Chondrocyte (in vitro differentiated cells): ENCODE measurements at regions not wholly inside any gene's neighbourhood (a gene's known extent, or its start where the extent isn't known, plus 50 kb on each side); places are given as distances from the start of the nearest gene placed in this dataset.

Experiments used
- DNase-seq: peaks from one replicate; pipeline ENCODE4 v3.0.0; 2021; ENCODE audit warnings: mixed read lengths, low spot score
- H3K27ac Mint-ChIP-seq: one replicate; pipeline ENCODE4 v1.8.0; 2021; ENCODE audit warnings: mild to moderate bottlenecking, moderate library complexity, mixed read lengths; ENCODE audit not compliant: unreplicated experiment
- H3K27me3 Mint-ChIP-seq: 2 replicates; pipeline ENCODE4 v1.8.0; 2021; ENCODE audit warnings: low read depth, mixed read lengths
- H3K36me3 Mint-ChIP-seq: 2 replicates; pipeline ENCODE4 v1.8.0; 2021; ENCODE audit warnings: low read depth, mixed read lengths
- H3K4me1 Mint-ChIP-seq: 2 replicates; pipeline ENCODE4 v1.8.0; 2021; ENCODE audit warnings: low read depth, mild to moderate bottlenecking, mixed read lengths
- H3K4me3 Mint-ChIP-seq: one replicate; pipeline ENCODE4 v1.8.0; 2021; ENCODE audit warnings: mild to moderate bottlenecking, moderate library complexity, mixed read lengths; ENCODE audit not compliant: unreplicated experiment
- H3K9me3 Mint-ChIP-seq: 2 replicates; pipeline ENCODE4 v1.8.0; 2021; ENCODE audit warnings: low read depth, mixed read lengths
- TF ChIP-seq, protein P1 (sequence below): fragments of 200-600 bp; sonication (generic); IDR thresholded peaks from 2 replicates; pipeline ENCODE4 v1.5.0; 2021; ENCODE audit warnings: antibody characterized with exemption, mild to moderate bottlenecking, moderate library complexity

DNA sequence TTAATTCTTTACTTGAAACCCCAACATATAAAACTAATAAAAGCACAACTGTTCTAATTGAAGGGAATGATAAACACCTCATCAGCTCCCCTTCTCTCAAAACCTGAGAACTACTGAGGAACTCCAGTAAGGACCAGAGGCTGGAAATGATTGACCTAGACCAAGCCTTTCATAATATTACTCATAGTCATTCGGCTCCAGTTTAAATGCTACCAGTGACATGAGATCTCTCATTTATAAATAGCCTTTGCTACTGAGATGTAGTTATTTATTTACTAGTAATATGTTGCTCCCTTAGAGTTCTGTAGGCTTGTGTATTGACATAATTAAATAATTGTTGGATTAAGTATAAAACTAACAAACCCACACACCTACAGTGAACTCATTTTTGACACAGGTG is 209.8 kb upstream of the PRMT6 start:
- Mint-ChIP-seq H3K27me3 (peaks cover 1% of the 10 kb centered on the region), H3K4me3 (no peak overlapping the region), H3K4me1 (no peaks in the 10 kb centered on the region), H3K36me3 (no peaks in the 10 kb centered on the region), H3K27ac (no peak overlapping the region), H3K9me3 (peaks cover 2% of the 10 kb centered on the region)
- no peak for DNase-seq
- TF ChIP-seq, protein P1, sequence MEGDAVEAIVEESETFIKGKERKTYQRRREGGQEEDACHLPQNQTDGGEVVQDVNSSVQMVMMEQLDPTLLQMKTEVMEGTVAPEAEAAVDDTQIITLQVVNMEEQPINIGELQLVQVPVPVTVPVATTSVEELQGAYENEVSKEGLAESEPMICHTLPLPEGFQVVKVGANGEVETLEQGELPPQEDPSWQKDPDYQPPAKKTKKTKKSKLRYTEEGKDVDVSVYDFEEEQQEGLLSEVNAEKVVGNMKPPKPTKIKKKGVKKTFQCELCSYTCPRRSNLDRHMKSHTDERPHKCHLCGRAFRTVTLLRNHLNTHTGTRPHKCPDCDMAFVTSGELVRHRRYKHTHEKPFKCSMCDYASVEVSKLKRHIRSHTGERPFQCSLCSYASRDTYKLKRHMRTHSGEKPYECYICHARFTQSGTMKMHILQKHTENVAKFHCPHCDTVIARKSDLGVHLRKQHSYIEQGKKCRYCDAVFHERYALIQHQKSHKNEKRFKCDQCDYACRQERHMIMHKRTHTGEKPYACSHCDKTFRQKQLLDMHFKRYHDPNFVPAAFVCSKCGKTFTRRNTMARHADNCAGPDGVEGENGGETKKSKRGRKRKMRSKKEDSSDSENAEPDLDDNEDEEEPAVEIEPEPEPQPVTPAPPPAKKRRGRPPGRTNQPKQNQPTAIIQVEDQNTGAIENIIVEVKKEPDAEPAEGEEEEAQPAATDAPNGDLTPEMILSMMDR, result no peak

DNA sequence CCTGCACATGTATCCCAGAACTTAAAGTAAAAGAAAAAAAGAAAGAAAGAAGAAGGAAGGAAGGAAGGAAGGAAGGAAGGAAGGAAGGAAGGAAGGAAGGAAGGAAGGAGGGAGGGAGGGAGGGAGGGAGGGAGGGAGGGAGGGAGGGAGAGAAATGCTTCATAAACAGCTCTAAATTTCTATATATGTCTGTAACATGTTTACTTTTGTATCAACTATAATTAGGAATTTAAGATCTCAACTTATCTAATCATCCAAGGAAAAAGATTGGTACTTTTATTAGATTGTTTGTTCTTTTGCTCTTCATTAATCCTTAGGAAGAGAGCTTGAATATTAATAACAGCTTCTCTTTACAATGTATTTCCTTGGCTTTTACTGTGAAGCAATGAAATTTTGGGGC is 195.4 kb upstream of the PRMT6 start:
- no peaks in the 10 kb centered on the region for H3K4me1 Mint-ChIP-seq
- peaks cover 1% of the 10 kb centered on the region for H3K36me3 Mint-ChIP-seq
- no peak for DNase-seq
- no peak overlapping the region for H3K27ac Mint-ChIP-seq
- H3K27me3 Mint-ChIP-seq, result no peaks in the 10 kb centered on the region
- peaks cover 14% of the 10 kb centered on the region for H3K9me3 Mint-ChIP-seq
- TF ChIP-seq, protein P1, result no peak
- no peak overlapping the region for H3K4me3 Mint-ChIP-seq

DNA sequence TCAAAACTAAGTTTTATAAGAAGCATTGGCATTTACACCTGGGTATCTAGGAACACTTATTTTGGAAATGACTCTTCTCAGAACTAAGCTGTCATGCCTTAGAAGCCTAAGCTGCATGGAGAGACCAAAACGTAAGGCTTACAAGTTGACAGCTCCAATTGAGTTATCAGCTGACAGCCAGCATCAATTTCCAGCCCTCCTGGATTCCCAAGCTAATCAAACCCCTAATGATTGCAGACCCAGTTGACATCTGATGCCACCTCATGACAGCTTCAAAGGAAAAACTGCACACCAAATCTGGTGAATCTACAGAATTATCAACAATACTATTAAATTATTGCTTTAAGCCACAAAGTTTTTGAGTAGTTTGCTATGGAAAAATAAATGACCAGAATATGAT is 187.6 kb upstream of the PRMT6 start:
- no peaks in the 10 kb centered on the region for H3K4me1 Mint-ChIP-seq
- no peak overlapping the region for H3K4me3 Mint-ChIP-seq
- H3K9me3 Mint-ChIP-seq, result peaks cover 25% of the 10 kb centered on the region
- no peak overlapping the region for H3K27ac Mint-ChIP-seq
- TF ChIP-seq, protein P1, result no peak
- H3K27me3 Mint-ChIP-seq, result no peaks in the 10 kb centered on the region
- H3K36me3 Mint-ChIP-seq, result no peaks in the 10 kb centered on the region
- DNase-seq, result no peak

DNA sequence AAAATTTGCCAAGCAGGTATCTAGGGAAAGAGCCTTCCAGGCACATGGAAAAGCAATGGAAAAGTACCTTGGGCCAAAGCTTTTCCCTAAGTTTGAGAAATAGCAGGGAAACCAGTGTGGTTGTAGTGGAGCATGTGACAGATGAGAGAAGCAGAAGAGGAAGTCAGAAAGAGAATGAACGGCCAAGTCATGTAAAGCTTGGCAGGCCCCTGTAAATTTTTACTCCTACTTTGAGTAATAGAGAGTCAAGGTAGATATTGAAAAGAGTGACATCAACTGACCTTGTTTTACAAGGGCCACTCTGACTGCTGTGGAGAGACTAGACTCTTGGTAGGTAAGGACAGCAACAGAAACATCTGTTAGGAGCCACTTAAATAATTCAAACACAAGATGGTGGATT is 180.9 kb upstream of the PRMT6 start:
- Mint-ChIP-seq H3K4me1 (no peaks in the 10 kb centered on the region), H3K36me3 (no peaks in the 10 kb centered on the region), H3K27me3 (no peaks in the 10 kb centered on the region), H3K9me3 (peaks cover 15% of the 10 kb centered on the region), H3K4me3 (no peak overlapping the region), H3K27ac (no peak overlapping the region)
- TF ChIP-seq, protein P1, result no peak
- DNase-seq, result no peak

DNA sequence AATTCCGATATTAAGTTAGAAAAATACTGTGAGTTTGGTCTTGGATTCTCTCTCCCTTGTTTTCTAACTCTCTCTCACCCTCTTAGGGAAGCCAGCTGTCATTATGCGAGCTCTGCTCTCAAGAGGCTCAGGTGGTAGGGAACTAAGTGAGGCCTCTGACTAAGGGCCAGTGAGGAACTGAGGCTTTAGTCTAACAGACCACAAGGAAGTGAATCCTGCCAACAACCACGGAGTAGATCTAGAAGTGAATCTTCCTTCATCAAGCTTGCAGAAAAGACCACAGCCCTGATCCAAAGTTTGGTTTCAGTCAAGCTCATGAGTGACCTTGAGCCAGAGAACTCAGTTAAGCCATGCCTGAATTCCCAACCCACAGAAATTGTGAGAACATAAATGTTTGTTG is 180.1 kb upstream of the PRMT6 start:
- no peaks in the 10 kb centered on the region for H3K27me3 Mint-ChIP-seq
- TF ChIP-seq, protein P1, result no peak
- peaks cover 10% of the 10 kb centered on the region for H3K9me3 Mint-ChIP-seq
- no peak overlapping the region for H3K27ac Mint-ChIP-seq
- H3K4me1 Mint-ChIP-seq, result no peaks in the 10 kb centered on the region
- no peak overlapping the region for H3K4me3 Mint-ChIP-seq
- no peaks in the 10 kb centered on the region for H3K36me3 Mint-ChIP-seq
- no peak for DNase-seq
